Fibroblast of lung (primary cell): ENCODE measurements at regions not wholly inside any gene's neighbourhood (a gene's known extent, or its start where the extent isn't known, plus 50 kb on each side); places are given as distances from the start of the nearest gene placed in this dataset.

Experiments used
- DNase-seq, 2 donors: peaks; one replicate each; pipeline versions ENCODE4 v3.0.0 to v3.0.0-alpha.2; 2010; ENCODE audit warnings: low read depth in 2 of 2
- H2AFZ ChIP-seq: 2 replicates; pipeline ENCODE4 v1.5.1; 2012; ENCODE audit warnings: low read length, control low read depth, inconsistent platforms
- H3K27ac ChIP-seq: 2 replicates; pipeline ENCODE4 v1.5.1; 2011; ENCODE audit warnings: low read length, control low read depth; ENCODE audit not compliant: insufficient read depth
- H3K27me3 ChIP-seq: 2 replicates; pipeline ENCODE4 v1.5.1; 2011; ENCODE audit warnings: mild to moderate bottlenecking, low read length; ENCODE audit not compliant: control insufficient read depth, insufficient read depth
- H3K36me3 ChIP-seq: 2 replicates; pipeline ENCODE4 v1.5.1; 2011; ENCODE audit warnings: low read length; ENCODE audit not compliant: control insufficient read depth, insufficient read depth
- H3K4me1 ChIP-seq: 2 replicates; pipeline ENCODE4 v1.5.1; 2011; ENCODE audit warnings: low read length; ENCODE audit not compliant: control insufficient read depth, insufficient read depth; ENCODE audit errors: extremely low read depth
- H3K4me2 ChIP-seq: 2 replicates; pipeline ENCODE4 v1.5.1; 2011; ENCODE audit warnings: low read length, control low read depth; ENCODE audit not compliant: insufficient read depth; ENCODE audit errors: extremely low read depth
- H3K4me3 ChIP-seq, 4 experiments: fragments of 200-600 bp in 1 of 4; sonication (generic) in 1 of 4; replicated peaks in 1 of 4; 2 replicates each; pipeline ENCODE4 v1.5.1; 2011 to 2016; ENCODE audit warnings: low read length in 4 of 4, low read depth in 3 of 4, mild to moderate bottlenecking in 3 of 4, control low read depth in 2 of 4, inconsistent platforms in 1 of 4, mixed read lengths in 1 of 4; ENCODE audit not compliant: insufficient read depth in 1 of 4; ENCODE audit errors: control extremely low read depth in 1 of 4
- H3K79me2 ChIP-seq: 2 replicates; pipeline ENCODE4 v1.5.1; 2012; ENCODE audit warnings: mild to moderate bottlenecking, low read length, inconsistent platforms; ENCODE audit not compliant: control insufficient read depth, insufficient read depth
- H3K9ac ChIP-seq: 2 replicates; pipeline ENCODE4 v1.5.1; 2011; ENCODE audit warnings: mild to moderate bottlenecking, low read length, control low read depth; ENCODE audit not compliant: insufficient read depth
- H3K9me3 ChIP-seq: 2 replicates; pipeline ENCODE4 v1.5.1; 2012; ENCODE audit warnings: low read depth, low read length; ENCODE audit not compliant: control insufficient read depth, insufficient read depth
- H4K20me1 ChIP-seq: 2 replicates; pipeline ENCODE4 v1.5.1; 2011; ENCODE audit warnings: low read length; ENCODE audit not compliant: control insufficient read depth, insufficient read depth; ENCODE audit errors: extremely low read depth
- CTCF ChIP-seq, 2 donors: IDR thresholded peaks in 1 of 2; conservative IDR thresholded peaks in 1 of 2; 1 replicate in 1 of 2; 2 replicates in 1 of 2; pipeline ENCODE4 v1.5.1; 2011 to 2012; ENCODE audit warnings: low read length in 2 of 2, control low read depth in 1 of 2, inconsistent platforms in 1 of 2, low read depth in 1 of 2, mild to moderate bottlenecking in 1 of 2
- EZH2 ChIP-seq: IDR thresholded peaks from 2 replicates; pipeline ENCODE4 v1.5.1; 2012; ENCODE audit warnings: low read length, control low read depth, mild to moderate bottlenecking; ENCODE audit errors: missing control alignments

- no peaks in the 10 kb centered on the region for H3K36me3 ChIP-seq
- no peaks in the 10 kb centered on the region for H3K9me3 ChIP-seq
- DNase-seq: no peak
- no peaks in the 10 kb centered on the region for H3K27me3 ChIP-seq
- H2AFZ ChIP-seq: no peak overlapping the region
- H3K4me3 ChIP-seq: no peak overlapping the region
- H3K79me2 ChIP-seq: no peaks in the 10 kb centered on the region
- TF ChIP-seq EZH2 (no peak), CTCF (conservative IDR thresholded peaks at IDR 0.05 in 1 of 2, IDR thresholded peaks at IDR 0.05 in 1 of 2; ENCODE audit: low read depth in 1 of 2, low read length in 2 of 2) (no peak)
- no peaks in the 10 kb centered on the region for H4K20me1 ChIP-seq
- no peak overlapping the region for H3K4me2 ChIP-seq
- no peak overlapping the region for H3K9ac ChIP-seq
- no peaks in the 10 kb centered on the region for H3K4me1 ChIP-seq
- H3K27ac ChIP-seq: no peak overlapping the region
These were observed 255.6 kb upstream of the SLC30A5 start for GRCh38 chr5:68838157-68838718.

- H3K79me2 ChIP-seq: no peaks in the 10 kb centered on the region
- no peak overlapping the region for H3K4me2 ChIP-seq
- H3K27ac ChIP-seq: no peak overlapping the region
- H3K36me3 ChIP-seq: no peaks in the 10 kb centered on the region
- no peaks in the 10 kb centered on the region for H3K27me3 ChIP-seq
- no peaks in the 10 kb centered on the region for H4K20me1 ChIP-seq
- H3K9ac ChIP-seq: no peak overlapping the region
- no peak overlapping the region for H2AFZ ChIP-seq
- no peak overlapping the region for H3K4me3 ChIP-seq
- no peaks in the 10 kb centered on the region for H3K9me3 ChIP-seq
- H3K4me1 ChIP-seq: no peaks in the 10 kb centered on the region
- DNase-seq: no peak
- no peak for TF ChIP-seq CTCF (conservative IDR thresholded peaks at IDR 0.05 in 1 of 2, IDR thresholded peaks at IDR 0.05 in 1 of 2; ENCODE audit: low read depth in 1 of 2, low read length in 2 of 2)
- TF ChIP-seq EZH2: no peak
These were observed 254.7 kb upstream of the SLC30A5 start for GRCh38 chr5:68839019-68839552.

GRCh38 chr5:68843624-68844364 is 250.0 kb upstream of the SLC30A5 start:
- DNase-seq: no peak
- Histone ChIP-seq H2AFZ (no peak overlapping the region), H3K79me2 (no peaks in the 10 kb centered on the region), H4K20me1 (no peaks in the 10 kb centered on the region), H3K4me3 (no peak overlapping the region), H3K9ac (no peak overlapping the region), H3K27me3 (peaks cover 2% of the 10 kb centered on the region), H3K36me3 (no peaks in the 10 kb centered on the region), H3K27ac (no peak overlapping the region), H3K4me2 (no peak overlapping the region), H3K9me3 (no peaks in the 10 kb centered on the region), H3K4me1 (no peaks in the 10 kb centered on the region)
- TF ChIP-seq EZH2 (no peak), CTCF (conservative IDR thresholded peaks at IDR 0.05 in 1 of 2, IDR thresholded peaks at IDR 0.05 in 1 of 2; ENCODE audit: low read depth in 1 of 2, low read length in 2 of 2) (no peak)
